D721Med (cell line): ENCODE measurements at regions not wholly inside any gene's neighbourhood (a gene's known extent, or its start where the extent isn't known, plus 50 kb on each side); places are given as distances from the start of the nearest gene placed in this dataset.
"Not testable (repeated sequence)": the region's sequence is repeated elsewhere in the genome, so short reads cannot be mapped to it uniquely, and the experiment has no call there.

Source experiments
- DNase-seq: peaks from one replicate; pipeline ENCODE4 v3.0.0; 2011; ENCODE audit warnings: low spot score; ENCODE audit not compliant: insufficient read length
- FAIRE-seq: peaks from 2 replicates; lab custom pipeline; 2011; peaks lifted over from hg19 to GRCh38; lab: Jason Lieb, UNC
- CTCF ChIP-seq: IDR thresholded peaks from 2 replicates; pipeline ENCODE4 v1.5.1; 2012; ENCODE audit warnings: mild to moderate bottlenecking, control low read depth; ENCODE audit not compliant: insufficient read depth; ENCODE audit errors: missing control alignments

- DNase-seq (no peak), FAIRE-seq (no peak)
- no peak for TF ChIP-seq CTCF
Measured at GRCh38 chr3:82392203-82392775, 630.8 kb upstream of the GBE1 start.

GRCh38 chr3:82390868-82391267 lies 629.4 kb upstream of the GBE1 start:
- no peak for DNase-seq
- no peak for TF ChIP-seq CTCF
- FAIRE-seq, result no peak

- DNase-seq, result no peak
- no peak for FAIRE-seq
- no peak for TF ChIP-seq CTCF
Measured at GRCh38 chr3:82386647-82387046, 625.2 kb upstream of the GBE1 start.

GRCh38 chr3:82384181-82384580 lies 622.7 kb upstream of the GBE1 start:
- FAIRE-seq (no peak), DNase-seq (no peak)
- TF ChIP-seq CTCF, result no peak

- no peak for FAIRE-seq
- no peak for TF ChIP-seq CTCF
- no peak for DNase-seq
Measured at GRCh38 chr3:82382831-82383230, 621.4 kb upstream of the GBE1 start.

GRCh38 chr3:82378392-82378791 lies 616.9 kb upstream of the GBE1 start:
- TF ChIP-seq CTCF, result no peak
- no peak for FAIRE-seq
- DNase-seq, result no peak

GRCh38 chr3:82376883-82377282 lies 615.4 kb upstream of the GBE1 start:
- FAIRE-seq, result no peak
- DNase-seq, result no peak
- TF ChIP-seq CTCF, result no peak

GRCh38 chr3:82373833-82374232 lies 612.4 kb upstream of the GBE1 start:
- not testable (repeated sequence) for FAIRE-seq, DNase-seq
